ENCODE measurements at regions not wholly inside any gene's neighbourhood (a gene's known extent, or its start where the extent isn't known, plus 50 kb on each side); places are given as distances from the start of the nearest gene placed in this dataset.

DNA sequence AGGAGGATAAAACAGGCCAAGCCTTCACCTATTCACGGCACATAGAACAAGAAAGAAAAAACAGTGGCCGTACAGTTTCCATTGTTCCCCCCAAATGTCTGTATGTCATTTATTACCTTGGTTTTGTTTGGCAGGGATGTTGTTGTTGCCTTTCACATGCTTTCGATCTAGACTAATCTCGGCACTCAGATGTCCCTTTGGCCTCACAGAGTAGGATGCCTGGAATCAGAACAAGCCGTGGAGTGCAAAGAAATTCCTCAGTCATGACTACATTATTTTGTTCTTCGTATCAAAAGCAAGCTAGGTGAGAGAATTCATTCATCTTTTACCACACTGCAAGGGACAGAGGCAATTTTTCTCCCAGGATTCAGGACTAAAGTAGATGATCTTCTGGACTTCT is 106.9 kb downstream of the SMIM20 start:
- FAIRE-seq, result no peak

GRCh38 chr4:26021417-26022345 is 107.7 kb downstream of the SMIM20 start:
- no peak for FAIRE-seq

DNA sequence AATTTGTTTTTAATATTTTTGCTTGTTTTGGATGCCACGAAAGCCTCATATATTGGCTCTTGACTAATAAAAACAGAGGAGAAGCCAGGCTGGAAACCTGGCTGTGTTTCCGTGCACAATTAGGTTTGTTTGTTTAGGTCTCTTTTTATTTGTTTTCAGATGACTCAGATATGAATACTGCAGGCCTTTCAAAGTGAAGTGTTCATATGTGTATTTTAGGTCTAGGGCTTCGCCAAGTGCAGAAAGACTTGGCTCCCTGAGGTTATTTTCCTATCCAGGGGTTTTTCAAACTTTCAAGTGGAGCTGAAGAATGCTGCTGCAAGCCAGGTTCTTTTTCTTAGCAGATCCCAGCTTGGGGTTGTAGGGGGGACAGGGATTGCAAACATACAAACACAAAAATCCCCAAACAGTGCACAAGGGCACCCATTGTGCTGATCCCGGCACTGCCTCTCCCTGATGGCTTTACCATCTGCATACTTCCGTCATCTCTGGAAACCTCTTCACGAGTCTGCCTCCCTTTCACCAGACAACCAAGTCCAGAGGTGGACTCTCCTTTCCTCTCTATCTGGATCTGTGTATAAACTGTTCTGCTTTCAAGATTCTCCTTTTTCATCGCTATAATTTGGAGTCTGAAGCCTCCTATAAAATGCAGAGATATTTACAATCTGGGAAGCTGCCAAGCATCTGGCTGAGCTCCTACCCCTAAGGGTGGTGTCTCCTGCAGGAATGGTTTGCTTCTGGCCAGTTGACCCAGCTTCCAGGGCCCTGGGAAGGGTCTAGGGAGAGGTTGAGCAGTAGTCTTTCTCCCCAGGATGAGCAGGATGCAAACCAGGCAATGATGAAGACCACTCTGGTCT is 108.6 kb downstream of the SMIM20 start:
- no peak for FAIRE-seq

DNA sequence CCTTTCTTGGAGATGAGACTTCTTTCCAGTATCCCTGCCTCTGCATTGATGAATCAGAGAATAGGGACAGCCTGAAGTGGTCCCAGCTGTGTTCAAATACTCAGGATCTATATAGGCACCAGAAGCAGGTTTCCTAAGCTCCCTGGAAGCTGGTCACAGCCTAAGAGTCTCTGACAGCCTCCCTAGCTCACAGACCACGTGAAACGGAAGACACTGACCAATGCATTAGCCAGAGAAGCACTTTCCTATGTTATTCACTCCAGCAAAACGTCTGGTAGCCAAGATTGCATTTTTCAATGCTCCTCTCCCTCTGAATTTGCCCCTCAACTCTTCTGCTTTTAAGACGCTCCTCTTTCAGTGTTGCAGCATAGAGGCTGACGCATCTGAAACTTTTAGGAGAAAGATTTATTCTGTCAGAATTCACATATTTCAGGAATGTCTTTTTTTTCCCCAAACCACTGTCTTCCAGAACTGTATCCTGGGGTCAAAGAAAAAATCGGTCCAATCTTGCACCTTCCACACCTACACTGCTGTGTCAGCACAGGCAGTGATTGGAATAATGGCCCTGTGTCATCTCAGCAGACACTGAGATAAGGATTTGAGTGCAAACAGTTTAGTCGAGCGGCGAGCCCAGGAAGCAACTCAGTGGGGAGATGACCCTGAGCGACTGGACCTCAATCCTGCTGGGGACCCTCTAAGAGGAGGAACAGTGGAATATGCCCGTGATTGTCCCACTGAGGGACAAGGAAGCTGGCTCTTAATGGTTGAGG is 109.4 kb downstream of the SMIM20 start:
- FAIRE-seq, result no peak

DNA sequence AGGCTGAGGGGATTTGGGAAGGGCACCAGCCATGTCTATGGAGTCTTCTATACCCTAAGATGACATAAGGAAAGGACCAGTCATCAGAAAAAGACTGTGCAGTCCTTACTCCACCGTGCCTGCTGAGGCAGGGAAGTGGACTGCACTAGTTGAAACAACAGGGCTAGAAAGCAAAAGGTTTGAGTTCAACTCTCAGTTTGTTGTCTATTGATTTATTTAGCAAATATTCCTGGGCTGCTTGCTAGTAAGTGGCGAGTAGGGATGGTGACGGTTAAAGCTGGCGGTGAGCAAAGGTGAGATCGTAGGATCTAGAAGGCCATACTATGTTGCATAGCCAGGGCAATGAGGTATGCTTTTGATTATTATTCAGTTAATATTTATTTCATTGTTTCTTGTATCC is 110.1 kb downstream of the SMIM20 start:
- no peak for FAIRE-seq

DNA sequence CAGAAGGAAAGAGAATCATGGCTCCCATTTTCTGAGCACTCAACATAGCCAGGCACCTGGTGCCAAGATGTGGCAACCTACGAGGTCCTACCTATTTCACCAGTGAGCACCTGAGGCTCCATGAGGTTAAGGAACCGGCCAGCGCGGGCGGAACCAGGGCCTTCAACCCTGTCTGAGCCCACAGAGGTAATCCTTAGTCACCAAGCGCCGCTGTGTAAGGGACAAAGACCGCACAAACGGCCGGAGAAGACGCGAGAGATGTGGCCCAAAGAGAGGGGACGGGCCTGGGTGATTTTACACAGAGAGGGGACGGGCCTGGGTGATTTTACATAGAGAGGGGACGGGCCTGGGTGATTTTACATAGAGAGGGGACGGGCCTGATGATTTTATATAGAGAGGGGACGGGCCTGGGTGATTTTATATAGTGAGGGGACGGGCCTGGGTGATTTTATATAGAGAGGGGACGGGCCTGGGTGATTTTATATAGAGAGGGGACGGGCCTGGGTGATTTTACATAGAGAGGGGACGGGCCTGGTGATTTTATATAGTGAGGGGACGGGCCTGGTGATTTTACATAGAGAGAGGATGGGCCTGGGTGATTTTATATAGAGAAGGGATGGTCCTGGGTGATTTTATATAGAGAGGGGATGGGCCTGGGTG is 114.2 kb downstream of the SMIM20 start:
- no peak for FAIRE-seq

DNA sequence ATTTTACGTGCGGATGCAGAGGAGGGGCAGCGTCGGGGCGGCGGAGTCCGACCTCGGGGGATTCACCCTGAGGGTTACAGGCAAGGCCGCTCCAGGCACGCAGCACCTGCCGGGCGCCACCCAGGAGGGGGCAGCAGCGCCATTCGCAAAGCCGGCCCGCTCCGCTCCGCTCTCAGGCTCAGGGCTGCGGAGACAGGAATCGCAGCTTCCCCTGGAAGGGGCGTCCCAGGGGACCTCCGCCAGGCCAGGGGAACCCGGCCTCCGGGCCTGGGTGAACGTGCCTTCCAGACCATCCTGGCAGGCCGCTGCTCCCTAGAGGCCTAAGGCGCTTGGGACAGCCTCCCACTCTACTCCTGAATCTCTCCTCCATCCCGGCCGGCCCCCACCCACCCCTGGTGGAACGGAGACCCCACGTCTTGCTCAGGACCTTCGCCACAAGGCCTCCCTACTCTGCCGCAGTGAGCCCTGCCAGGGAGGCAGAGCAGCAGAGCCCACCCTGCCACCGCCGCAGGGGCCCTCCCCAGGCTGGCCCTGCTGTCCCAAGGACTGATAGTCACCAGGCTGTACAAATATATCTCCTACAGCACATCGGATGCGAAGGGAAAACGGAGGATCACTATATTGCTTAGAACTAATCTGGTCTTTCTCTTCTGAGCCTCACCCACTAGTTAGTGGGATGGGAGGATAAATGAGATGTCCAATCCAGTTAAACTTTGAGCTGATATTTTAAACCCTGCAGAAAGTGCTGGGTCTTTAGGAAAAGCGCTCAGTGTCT is 115.0 kb downstream of the SMIM20 start:
- FAIRE-seq, result no peak

- FAIRE-seq, result no peak
Observed at GRCh38 chr4:26029568-26030131, 115.6 kb downstream of the SMIM20 start.

DNA sequence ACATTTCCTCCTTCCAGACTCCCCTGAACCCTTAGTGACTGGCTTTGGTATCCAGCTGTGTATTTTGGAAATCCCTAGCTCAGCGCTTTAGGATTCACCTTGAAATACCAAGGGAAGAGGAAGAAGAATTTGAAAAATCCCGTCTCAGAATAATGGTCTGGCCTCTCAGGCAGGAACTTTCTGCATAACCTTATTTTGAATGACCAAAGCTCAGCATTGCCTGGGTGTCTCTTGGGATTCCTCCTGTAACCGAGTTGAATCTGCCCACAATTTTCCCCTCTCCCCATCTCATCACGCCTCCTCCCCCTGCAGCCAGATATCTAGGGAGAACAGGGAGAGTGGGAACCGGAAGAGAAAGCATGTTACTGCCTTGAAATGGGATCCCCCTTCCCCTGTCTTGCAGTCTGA is 116.2 kb downstream of the SMIM20 start:
- no peak for FAIRE-seq

- FAIRE-seq, result no peak
Observed at GRCh38 chr4:26030780-26031179, 116.8 kb downstream of the SMIM20 start.

- no peak for FAIRE-seq
Observed at GRCh38 chr4:26031704-26032103, 117.7 kb downstream of the SMIM20 start.

DNA sequence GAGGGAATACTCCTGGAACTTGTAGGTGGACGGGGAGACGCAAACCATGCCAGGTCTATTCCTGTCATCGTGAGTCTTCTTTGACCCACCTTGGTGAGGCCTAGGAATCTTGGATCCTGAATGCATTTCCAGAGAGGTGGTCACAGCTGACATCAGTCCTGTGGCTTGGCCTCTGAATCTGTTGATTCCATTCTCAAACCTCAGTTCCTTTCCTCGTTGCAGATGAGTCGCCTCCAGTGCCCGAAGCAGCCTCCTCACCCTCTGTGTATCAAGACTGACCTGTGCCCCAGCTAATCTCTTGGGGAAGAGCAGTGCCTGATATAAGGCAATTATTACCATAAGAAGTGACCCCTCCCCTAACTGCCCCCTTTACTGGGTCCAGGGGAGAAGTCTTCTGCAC is 118.1 kb downstream of the SMIM20 start:
- no peak for FAIRE-seq

- FAIRE-seq, result no peak
Observed at GRCh38 chr4:26032630-26033317, 118.8 kb downstream of the SMIM20 start.

DNA sequence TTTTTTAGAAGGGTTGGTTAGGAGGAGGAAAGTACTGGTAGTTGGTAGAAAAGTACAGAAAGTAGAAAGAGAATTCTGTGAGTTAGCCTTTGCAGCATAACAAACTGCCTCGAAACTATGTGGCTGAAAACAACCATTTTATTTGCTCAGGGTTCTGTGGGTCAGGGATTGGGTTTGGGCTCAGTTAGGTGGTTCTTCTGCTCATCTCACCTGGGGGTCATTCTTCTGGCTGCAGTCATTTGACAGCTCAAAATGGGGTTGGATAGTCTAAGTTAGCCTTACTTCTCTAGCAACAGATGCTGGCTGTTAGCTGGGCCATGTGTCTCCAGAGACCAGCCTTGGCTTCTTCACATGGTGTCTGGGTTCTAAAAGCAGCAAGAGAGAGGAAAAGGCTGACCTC is 119.4 kb downstream of the SMIM20 start:
- FAIRE-seq, result no peak

GRCh38 chr4:26034849-26035248 is 120.8 kb downstream of the SMIM20 start:
- FAIRE-seq, result no peak

DNA sequence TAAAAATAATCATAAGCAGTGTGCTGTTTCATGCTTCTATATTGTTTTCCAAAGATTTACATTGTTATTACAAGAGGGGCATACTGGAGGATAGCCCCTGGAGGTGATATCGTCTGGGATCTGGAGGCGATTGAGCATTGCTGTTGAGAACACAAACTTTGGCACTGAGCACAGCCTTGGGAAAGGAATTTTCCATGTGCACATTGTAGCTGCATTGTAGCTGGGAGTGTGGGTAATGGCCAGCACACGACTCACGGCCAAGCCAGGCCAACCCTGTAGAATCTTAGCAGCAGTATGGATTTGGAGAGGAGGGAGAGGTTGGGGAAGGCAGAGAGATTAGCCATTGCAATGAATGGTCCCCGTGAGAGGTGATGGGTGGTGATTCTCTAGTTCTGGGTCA is 121.9 kb downstream of the SMIM20 start:
- no peak for FAIRE-seq

DNA sequence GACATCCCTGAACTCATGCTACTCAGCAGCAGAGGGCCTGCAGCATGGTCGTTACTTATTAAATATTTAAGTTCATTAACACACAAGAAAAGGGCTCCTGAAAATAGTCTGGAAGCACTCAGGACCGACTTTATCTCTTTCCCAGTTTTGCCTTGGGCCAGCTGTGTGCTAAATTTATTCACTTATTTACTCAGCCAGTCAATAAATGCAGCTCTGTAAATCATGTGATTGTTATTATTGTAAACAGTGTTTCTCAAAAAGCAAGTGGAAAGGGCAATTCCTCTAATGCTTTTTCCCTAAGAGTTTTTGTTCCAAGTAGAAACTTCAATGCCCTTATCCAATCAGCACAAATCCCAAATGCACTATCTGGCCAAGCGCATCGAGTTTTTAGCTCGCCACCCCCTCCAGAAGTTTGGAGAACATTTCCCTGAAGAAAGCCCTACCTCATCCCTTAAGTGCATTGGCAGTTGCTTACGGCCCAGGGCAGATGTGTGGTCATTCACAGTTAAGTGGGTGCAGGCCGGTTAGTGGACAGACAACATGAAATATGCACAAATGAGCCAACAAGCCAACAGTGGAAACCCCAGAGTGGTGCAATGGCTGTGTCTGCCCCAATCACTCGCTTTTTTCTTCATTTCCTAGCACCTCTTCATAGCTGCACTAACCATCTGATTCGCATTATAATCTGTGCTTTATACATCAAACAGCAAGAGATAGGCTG is 125.8 kb downstream of the SMIM20 start:
- FAIRE-seq, result no peak

GRCh38 chr4:26044524-26044923 is 130.5 kb downstream of the SMIM20 start:
- FAIRE-seq, result no peak

DNA sequence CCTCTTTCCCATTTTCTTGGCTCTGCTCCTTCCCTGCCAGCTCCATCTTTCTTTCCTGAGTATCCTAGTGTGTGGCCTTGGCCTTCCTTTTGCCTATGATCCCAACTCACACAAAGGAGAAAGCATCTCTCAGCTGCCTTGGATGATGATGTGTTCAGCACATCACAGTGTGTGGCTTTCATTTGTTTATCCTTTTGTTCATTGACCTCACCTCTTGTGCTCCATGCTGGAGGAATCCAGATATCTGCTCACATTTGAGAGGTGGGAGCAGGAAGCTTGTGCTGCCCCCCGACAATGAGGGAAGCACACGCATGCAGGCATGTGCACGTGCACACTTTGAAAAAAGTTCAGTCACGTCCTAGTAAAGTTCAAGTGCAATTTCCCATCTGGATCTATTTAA is 131.0 kb downstream of the SMIM20 start:
- FAIRE-seq, result no peak

DNA sequence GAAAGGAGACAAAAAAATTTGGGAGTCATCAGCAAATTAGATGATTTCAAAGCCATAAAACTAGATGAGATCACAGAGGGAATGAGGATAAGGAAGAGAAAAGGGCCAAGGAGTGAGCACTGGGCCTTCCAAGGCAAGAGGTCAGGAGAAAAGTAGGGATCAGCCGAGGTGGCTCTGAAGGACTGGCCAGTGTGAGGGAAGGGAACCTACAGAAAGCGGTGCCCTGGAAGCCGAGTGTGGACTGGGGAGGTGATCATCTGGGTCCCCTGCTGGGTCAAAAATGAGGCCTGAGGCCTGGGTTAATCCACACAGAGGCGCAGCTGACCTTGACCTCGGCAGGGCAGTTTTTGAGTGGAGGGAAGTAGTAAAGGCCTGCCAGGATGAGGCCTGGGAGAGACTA is 133.8 kb downstream of the SMIM20 start:
- FAIRE-seq, result no peak
